ENCODE measurements at regions not wholly inside any gene's neighbourhood (a gene's known extent, or its start where the extent isn't known, plus 50 kb on each side); places are given as distances from the start of the nearest gene placed in this dataset.

GRCh38 chr13:61286148-61286745, 129.4 kb downstream of the PCDH20 start:
- H3K27ac ChIP-seq = no peak overlapping the region
- H3K9me3 ChIP-seq = no peaks in the 10 kb centered on the region
- H3K27me3 ChIP-seq = no peaks in the 10 kb centered on the region
- TF ChIP-seq POLR2A (IDR thresholded peaks at IDR 0.05) (no peak), CTCF (IDR thresholded peaks at IDR 0.05) (no peak)
- H3K4me3 ChIP-seq = no peak overlapping the region
- no peak for DNase-seq
- no peaks in the 10 kb centered on the region for H3K36me3 ChIP-seq
- no peaks in the 10 kb centered on the region for H3K4me1 ChIP-seq
- intact Hi-C loops (cut with DNase I; ENCODE audit: low total_unique reads) = no loop called here

- Histone ChIP-seq H3K4me3 (no peak overlapping the region), H3K36me3 (no peaks in the 10 kb centered on the region), H3K4me1 (no peaks in the 10 kb centered on the region), H3K27me3 (no peaks in the 10 kb centered on the region), H3K9me3 (no peaks in the 10 kb centered on the region), H3K27ac (no peak overlapping the region)
- DNase-seq = no peak
- intact Hi-C loops (cut with DNase I; ENCODE audit: low total_unique reads) = no loop called here
- TF ChIP-seq POLR2A (IDR thresholded peaks at IDR 0.05) = no peak
Measured at GRCh38 chr13:61277586-61278276, 137.9 kb downstream of the PCDH20 start.

- H3K27ac ChIP-seq = no peak overlapping the region
- intact Hi-C loops (cut with DNase I; ENCODE audit: low total_unique reads) = no loop called here
- DNase-seq = no peak
Measured at GRCh38 chr13:61277088-61277487, 138.6 kb downstream of the PCDH20 start.

GRCh38 chr13:61276401-61276800, 139.2 kb downstream of the PCDH20 start:
- Histone ChIP-seq H3K4me1 (no peaks in the 10 kb centered on the region), H3K4me3 (no peak overlapping the region), H3K27ac (no peak overlapping the region), H3K36me3 (no peaks in the 10 kb centered on the region), H3K27me3 (no peaks in the 10 kb centered on the region), H3K9me3 (no peaks in the 10 kb centered on the region)
- TF ChIP-seq CTCF (IDR thresholded peaks at IDR 0.05) = no peak
- TF ChIP-seq POLR2A (IDR thresholded peaks at IDR 0.05) = no peak
- intact Hi-C loops (cut with DNase I; ENCODE audit: low total_unique reads) = no loop called here
- no peak for DNase-seq

More at GRCh38 chr13:61277088-61277487, 138.6 kb downstream of the PCDH20 start:
- no peaks in the 10 kb centered on the region for H3K9me3 ChIP-seq
- H3K4me3 ChIP-seq = no peak overlapping the region
- no peaks in the 10 kb centered on the region for H3K4me1 ChIP-seq
- no peaks in the 10 kb centered on the region for H3K27me3 ChIP-seq
- TF ChIP-seq POLR2A (IDR thresholded peaks at IDR 0.05) (no peak), CTCF (IDR thresholded peaks at IDR 0.05) (no peak)
- H3K36me3 ChIP-seq = no peaks in the 10 kb centered on the region

- intact Hi-C loops (cut with DNase I; ENCODE audit: low total_unique reads) = no loop called here
Measured at GRCh38 chr13:61275736-61276135, 139.9 kb downstream of the PCDH20 start.

More at GRCh38 chr13:61275736-61276135, 139.9 kb downstream of the PCDH20 start:
- Histone ChIP-seq H3K4me1 (no peaks in the 10 kb centered on the region), H3K27ac (no peak overlapping the region), H3K9me3 (no peaks in the 10 kb centered on the region), H3K36me3 (no peaks in the 10 kb centered on the region), H3K4me3 (no peak overlapping the region), H3K27me3 (no peaks in the 10 kb centered on the region)
- TF ChIP-seq CTCF (IDR thresholded peaks at IDR 0.05) (no peak), POLR2A (IDR thresholded peaks at IDR 0.05) (no peak)
- no peak for DNase-seq
